ENCODE measurements at regions not wholly inside any gene's neighbourhood (a gene's known extent, or its start where the extent isn't known, plus 50 kb on each side); places are given as distances from the start of the nearest gene placed in this dataset.
"Not testable (repeated sequence)": the region's sequence is repeated elsewhere in the genome, so short reads cannot be mapped to it uniquely, and the experiment has no call there.

GRCh38 chr11:81377418-81377817, 1356.2 kb downstream of the FAM181B start:
- DNase-seq, result no peak

DNA sequence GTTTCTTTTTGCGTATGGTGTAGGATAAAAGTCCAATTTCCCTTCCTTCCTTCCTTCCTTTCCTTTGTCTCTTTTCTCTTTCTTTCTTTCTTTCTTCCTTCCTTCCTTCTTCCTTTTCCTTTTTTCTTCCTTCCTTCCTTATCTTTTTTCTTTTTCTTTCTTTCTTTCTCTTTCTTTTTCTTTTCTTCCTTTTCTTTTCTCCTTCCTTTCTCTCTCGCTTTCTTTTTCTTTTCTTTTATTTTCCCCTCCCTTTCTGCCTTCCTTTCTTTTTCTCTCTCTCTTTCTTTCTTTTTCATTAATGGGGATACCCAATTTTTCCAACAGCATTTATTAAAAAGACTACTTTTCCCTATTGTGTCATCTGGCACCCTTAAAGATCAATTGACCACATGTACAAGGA, 1359.7 kb downstream of the FAM181B start:
- DNase-seq, result no peak

DNA sequence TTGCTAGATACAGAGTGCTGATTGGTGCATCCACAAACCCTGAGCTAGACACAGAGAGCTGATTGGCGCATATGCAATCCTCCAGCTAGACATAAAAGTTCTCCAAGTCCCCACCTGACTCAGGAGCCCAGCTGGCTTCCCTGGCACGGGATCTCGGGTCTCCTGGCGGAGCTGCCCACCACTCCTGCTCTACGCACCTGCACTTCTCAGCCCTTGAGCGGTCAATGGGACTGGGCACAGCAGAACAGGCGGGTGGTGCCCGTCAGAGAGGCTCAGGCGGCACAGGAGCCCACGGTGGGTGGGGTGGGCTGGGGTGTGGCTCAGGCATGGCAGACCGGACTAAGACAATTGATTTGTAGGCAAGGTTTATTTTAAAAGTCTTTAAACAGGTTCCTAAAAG, 1365.5 kb downstream of the FAM181B start:
- no peak for DNase-seq

DNA sequence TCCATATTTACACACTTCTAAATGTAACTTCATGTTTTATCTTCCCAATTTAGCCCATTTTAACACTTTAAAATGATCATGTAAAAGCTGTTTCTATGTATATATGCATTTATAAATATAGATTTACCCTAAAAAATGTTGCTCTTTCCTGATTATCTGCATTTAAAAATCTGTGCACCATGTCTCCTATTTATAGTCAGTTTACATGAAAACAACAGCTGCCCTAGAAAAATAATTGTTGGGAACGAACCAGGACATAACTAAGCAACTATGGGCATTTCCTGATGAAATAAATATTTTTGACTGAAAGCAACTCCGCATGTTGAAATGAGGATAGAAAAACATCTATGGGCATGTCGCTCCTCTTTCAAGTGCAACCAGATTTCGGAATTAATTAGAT, 1368.2 kb downstream of the FAM181B start:
- no peak for DNase-seq

- no peak for DNase-seq
Measured at GRCh38 chr11:81359476-81359875, 1374.2 kb downstream of the FAM181B start.

DNA sequence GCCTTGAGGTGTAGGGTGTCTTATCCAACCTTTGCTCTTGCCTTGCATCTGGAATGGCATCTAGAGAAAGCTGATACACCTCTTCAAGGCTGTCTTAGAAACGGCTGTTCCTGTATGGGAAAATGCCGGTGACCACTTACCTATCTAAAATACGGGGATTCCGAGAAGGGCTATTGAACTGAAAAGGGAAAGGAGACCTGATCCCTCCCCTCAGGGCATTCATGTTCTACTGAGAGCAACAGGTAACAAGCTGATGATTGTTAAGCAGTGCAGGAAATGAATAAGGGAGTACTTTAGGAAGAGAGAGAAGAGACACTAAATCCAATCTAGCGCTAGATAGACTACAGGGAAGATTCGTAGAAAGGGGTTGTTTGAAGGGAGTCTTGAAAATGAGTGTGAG, 1388.1 kb downstream of the FAM181B start:
- DNase-seq, result no peak

- no peak for DNase-seq
Measured at GRCh38 chr11:81342966-81343365, 1390.7 kb downstream of the FAM181B start.

DNA sequence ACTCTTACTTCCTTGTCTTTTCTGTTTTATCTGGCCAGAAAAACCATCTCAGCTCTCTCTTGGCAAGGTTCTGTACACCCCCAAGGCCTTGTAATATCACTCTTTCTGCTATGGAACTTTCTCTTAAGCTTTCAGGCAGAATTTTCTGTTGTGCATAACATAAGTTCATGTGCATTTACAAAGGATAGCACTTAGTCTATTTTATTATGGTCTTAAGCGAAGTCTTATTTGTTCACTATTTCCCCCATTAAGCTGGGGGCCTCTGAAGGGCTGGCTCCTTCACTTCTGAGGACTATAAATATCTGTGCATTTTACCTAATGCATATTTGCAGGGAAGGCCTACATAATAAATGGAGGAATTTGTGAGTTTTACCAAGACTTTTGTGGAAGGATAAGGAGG, 1393.4 kb downstream of the FAM181B start:
- DNase-seq, result no peak

DNA sequence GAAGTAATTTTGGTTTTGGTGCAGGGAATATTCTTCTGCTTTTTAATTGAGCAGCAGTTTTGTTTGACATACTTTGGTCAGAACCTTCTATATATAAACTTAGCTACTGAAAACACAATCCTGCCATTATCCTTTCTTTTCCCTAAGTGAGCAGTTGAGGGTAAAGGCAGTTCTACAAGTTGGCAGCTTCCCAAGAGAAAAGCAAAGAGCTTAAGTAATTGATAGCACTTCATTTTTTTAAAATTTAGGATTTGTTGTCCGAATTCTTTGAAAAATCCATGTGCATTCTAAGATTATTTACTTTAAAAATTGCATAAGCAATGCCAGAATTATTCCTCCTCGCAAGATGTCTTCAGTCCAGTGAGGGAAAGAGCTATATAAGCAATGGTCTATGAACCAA, 1394.1 kb downstream of the FAM181B start:
- DNase-seq, result no peak

DNA sequence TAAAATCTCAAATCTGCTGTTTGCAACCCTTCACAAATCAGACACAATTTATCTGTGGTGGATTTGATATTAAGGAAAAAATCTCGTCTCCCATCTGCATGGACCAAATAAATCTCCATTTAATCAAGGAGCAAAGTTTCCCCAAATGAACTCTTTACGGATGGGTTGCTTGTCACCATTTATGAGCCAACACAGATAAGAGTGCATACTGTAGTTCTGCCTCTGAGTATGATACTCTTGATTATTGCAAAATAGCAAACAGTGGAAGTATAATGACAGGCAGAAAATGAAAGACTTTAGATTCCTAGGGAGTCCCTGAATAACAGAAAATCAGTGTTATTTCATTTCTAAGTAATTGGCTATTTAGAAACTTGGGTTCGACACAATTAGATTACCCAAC, 1395.9 kb downstream of the FAM181B start:
- DNase-seq, result no peak

GRCh38 chr11:81332276-81332675, 1401.4 kb downstream of the FAM181B start:
- DNase-seq, result no peak

- no peak for DNase-seq
Measured at GRCh38 chr11:81331611-81332235, 1401.9 kb downstream of the FAM181B start.

GRCh38 chr11:81331088-81331487, 1402.6 kb downstream of the FAM181B start:
- DNase-seq, result no peak

GRCh38 chr11:81303038-81303664, 1430.5 kb downstream of the FAM181B start:
- DNase-seq, result no peak

DNA sequence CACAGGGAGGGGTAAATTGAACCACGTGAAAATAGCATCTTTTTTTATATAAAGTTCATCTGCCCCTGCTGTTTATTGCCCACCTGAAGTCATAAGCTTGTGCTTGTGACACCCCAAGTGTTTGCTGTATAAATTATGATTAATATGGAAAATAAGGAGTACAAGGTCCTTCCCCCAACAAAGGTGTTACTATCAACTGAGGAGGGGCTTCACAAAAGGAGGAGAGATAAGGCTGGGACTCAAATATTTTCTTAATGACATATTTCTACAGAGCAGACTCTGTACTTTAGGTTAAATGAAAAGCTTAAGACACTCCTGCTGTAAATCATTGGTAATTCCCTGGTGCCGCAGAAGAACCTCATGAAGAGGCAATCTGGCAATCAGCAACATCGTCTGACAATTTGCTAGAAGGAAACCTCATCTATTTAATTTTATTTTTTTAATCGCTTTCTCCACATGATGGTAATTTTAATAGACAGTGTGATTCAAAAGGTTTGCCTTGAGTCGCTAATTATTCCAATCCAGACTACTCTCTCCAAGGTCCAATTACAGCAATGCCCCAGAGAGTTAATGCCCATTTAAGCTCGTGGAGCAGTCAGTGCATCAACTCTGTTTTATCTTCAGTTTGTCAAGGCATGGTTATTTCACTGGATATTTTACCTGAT, 1432.4 kb downstream of the FAM181B start:
- no peak for DNase-seq

- DNase-seq, result no peak
Measured at GRCh38 chr11:81286959-81287358, 1446.7 kb downstream of the FAM181B start.

DNA sequence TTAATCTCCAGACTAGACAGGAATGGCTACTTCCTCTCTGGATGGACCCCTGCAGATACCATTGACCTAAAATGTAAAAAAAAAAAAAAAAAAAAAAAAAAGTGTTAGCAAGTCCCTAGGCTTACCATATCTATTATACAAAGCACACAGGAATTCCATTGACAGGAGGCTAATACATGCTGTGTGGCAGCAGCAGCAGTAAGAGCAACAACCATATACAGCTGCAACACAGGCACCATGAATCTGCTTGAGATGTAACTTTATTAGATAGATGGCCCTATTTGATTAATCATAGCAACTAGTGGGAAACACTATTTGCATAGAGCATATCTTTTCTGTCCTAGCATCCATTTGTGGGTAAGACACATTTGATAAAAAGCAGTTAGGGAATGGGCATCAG, 1447.1 kb downstream of the FAM181B start:
- DNase-seq, result no peak

DNA sequence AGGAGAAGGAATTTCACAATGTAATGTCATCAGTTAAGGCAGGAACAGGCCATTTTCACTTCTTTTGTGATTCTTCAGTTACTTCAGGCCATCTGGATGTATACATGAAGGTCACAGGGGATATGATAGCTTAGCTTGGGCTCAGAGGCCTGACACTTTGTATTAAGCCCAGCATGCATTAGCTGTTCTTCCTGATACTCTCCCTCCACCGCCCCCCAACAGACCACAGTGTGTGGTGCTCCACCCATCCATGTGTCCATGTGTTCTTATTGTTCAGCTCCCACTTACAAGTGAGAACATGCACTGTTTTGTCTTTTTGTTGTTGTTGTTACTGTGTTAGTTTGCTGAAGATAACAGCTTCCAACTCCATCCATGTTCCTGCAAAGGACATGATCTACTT, 1453.4 kb downstream of the FAM181B start:
- not testable (repeated sequence) for DNase-seq

DNA sequence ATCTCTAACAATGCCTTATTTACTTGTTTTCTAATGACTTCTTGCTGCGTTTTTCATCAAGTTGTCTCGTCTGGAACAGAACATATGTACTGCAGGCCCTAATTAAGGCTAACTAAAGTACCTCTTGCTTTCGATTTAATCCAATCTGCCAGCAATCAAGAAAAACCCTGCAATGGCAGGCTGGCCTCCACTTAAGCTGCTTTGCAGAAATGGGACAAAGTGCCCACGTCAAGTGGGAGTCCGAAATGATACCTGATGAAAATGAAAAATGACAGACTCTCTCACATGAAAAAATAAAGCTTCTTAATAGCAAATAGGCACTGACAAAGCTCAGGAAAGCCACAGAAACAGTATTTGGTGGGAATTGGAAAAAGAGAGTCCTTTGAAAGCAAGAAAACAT, 1454.7 kb downstream of the FAM181B start:
- DNase-seq, result no peak

- no peak for DNase-seq
Measured at GRCh38 chr11:81270686-81271085, 1463.0 kb downstream of the FAM181B start.

DNA sequence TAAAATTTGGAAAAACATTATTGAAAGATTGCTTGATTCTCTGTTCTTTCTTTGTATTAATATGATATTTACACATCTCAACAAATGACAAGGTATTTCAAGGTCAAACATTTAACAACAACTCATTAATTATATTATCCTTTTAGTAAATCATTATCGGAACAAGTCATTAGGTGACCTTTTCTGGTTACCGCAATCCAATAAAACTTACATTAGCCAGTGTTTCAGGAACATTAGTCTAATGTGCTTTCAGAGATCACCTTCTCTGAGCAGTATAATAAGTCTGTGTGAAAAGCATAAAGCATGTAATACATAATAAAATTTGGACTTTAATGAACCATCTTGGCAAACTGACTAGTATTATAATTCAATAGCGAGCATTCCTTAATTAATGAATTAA, 1466.4 kb downstream of the FAM181B start:
- DNase-seq, result no peak

- no peak for DNase-seq
Measured at GRCh38 chr11:81259471-81259870, 1474.2 kb downstream of the FAM181B start.

- DNase-seq, result no peak
Measured at GRCh38 chr11:81255895-81256294, 1477.8 kb downstream of the FAM181B start.

- no peak for DNase-seq
Measured at GRCh38 chr11:81253244-81253643, 1480.4 kb downstream of the FAM181B start.

All from inflammatory macrophage (primary cell).